Sciatic nerve (tissue), 2 donors: ENCODE measurements at regions not wholly inside any gene's neighbourhood (a gene's known extent, or its start where the extent isn't known, plus 50 kb on each side); places are given as distances from the start of the nearest gene placed in this dataset.
A peak's percentile ranks its signal among the peaks of the same experiment; 100 is the strongest.
"Not testable (repeated sequence)": the region's sequence is repeated elsewhere in the genome, so short reads cannot be mapped to it uniquely, and the experiment has no call there.

Experiments
- ATAC-seq: fragments of 200-7000 bp; cut with Tn5 transposase; one replicate; pipeline ENCODE4 v1.9.1; 2020; ENCODE audit warnings: mild to moderate bottlenecking, moderate library complexity
- DNase-seq: peaks from one replicate; pipeline ENCODE4 v3.0.0-alpha.2; 2020; ENCODE audit warnings: low spot score
- intact Hi-C: fragments of 100-400 bp; cut with DNase I; formaldehyde crosslinking; loops from one replicate; pipeline ENCODE4 v1.14.2; 2022
- donor health status: DM: no; HTN: no; CAD: no.
- donor health status: DM: no; HTN: no; CAD: no.

DNA sequence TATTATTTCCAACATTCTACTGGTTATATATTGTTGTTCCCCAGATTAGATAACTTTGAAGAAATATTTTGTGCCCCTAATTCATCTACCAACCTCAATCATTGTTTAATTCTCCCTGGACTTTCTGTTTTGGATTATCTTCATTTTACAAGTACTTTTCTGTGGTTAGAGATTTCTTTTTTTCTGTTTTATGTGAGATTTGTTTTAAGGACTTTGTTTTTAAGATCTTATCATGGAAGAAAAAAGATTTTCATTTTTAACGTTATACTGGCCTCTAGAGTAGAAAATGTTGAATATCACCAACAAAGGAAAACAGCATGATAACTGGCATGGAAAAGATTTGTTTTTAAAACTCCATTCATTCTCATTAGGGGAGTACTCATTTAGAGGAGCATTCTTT is 210.9 kb upstream of the KCNMB2 start:
- DNase-seq (no peak), ATAC-seq (peak; percentile 69)
- intact Hi-C loops: no loop called here

DNA sequence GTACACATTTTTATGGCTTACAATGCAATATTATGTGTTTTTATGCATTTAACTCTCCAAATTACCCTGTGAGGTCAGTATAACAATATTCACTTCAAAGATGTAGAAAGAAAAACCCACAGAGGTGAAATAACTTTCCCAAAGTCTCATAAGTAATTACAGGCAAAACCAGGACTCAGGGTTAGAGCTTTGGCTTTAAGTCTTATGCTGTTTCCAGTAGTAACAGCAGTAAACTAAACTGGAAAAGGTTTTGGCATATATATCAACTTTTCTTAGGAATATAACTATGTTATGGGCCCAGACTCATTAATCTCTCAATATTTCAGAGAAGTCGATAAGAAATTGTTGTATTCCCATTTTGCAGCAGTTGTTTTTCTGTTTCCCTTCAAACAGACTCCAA is 206.3 kb upstream of the KCNMB2 start:
- ATAC-seq: no peak
- intact Hi-C loops: no loop called here
- DNase-seq: no peak

DNA sequence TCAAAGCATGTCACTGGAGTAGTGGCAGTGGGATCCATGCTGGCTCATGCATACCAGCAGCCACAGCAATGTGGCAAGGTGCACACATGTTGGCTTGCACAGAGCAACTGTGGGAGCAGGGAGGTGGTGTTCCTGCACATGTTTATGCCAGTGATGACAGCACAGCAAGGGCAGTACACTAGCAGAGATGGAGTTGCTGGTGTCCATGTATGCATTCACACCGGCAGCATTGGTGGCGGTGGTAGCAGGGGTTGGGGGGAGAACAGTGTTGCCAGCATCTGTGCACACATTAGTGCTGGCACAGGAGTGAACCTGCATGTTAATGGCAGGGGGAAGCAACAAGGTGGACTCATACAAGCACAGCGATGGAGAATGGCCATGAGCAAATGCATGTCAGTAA is 202.0 kb upstream of the KCNMB2 start:
- ATAC-seq (no peak), DNase-seq (no peak)
- intact Hi-C loops: no loop called here

DNA sequence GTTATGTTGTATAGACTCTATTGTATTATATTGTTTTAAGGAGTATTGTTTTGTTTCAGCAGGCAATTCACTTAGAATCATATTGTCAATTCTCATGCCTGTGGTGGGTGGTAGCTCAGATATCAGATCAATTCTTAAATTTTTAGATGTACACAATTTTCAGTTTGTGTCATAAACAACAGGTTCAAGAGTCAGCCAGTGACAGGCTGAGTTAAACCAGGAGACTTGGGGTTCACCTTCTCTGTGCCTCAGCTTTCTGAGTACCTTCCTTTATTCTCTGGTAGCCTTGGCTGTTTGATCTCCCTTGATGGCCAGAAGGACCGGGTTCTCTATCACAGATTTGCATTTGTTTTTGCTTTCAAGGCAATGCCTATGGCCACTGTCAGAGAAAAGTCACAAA is 199.9 kb upstream of the KCNMB2 start:
- intact Hi-C loops: no loop called here
- no peak for ATAC-seq
- no peak for DNase-seq

DNA sequence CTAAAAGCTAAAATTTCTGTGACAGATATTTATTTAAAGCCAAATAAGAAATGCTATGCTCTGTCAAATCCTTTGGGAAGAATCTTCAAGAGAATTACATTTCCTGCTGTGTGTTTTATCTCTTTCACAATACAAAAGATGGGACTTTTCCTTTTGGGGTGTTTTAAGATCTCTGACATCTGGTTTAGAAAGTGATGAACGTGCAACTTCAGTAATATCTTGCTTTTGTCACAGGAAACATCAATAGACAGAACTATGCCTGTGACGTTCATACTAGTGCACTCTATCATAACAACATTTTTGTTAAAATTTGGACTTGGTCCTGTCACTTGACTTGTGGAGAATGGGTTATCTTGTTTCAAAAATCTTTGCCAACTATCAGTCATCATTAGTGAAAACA is 195.7 kb upstream of the KCNMB2 start:
- no peak for DNase-seq
- ATAC-seq: no peak
- intact Hi-C loops: no loop called here

DNA sequence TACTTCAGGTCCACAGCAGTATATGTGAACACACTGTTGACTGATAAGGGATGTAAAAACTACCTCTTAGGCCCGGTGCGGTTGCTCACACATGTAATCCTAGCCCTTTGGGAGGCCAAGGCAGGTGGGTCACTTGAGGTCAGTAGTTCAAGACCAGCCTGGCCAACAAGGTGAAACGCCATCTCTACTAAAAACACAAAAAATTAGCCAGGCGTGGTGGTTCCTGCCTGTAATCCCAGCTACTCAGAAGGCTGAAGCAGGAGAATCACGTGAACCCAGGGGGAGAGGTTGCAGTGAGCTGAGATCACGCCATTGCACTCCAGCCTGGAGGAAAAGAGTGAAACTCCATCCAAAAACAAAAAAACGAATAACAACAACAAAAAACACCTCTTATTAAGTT is 194.6 kb upstream of the KCNMB2 start:
- ATAC-seq (no peak), DNase-seq (no peak)
- intact Hi-C loops: no loop called here

DNA sequence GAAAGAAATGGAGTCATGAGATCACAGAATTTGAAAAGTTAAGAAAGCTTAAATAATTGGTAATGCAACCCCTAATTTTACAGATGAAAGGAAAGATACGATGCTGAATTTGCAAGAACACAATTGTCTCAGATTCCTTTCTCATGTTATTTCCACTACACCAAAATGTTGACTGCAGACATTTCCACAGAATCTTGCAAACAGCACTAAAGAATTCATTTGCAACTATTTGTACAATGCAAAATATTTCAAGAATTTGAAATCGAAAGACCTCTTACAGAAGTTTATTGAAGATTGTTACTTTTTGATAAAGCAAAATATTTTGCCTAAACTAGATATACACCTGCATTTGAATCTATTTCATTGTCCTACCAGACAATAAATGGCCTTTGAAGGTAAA is 194.1 kb upstream of the KCNMB2 start:
- intact Hi-C loops: no loop called here
- ATAC-seq: no peak
- no peak for DNase-seq

DNA sequence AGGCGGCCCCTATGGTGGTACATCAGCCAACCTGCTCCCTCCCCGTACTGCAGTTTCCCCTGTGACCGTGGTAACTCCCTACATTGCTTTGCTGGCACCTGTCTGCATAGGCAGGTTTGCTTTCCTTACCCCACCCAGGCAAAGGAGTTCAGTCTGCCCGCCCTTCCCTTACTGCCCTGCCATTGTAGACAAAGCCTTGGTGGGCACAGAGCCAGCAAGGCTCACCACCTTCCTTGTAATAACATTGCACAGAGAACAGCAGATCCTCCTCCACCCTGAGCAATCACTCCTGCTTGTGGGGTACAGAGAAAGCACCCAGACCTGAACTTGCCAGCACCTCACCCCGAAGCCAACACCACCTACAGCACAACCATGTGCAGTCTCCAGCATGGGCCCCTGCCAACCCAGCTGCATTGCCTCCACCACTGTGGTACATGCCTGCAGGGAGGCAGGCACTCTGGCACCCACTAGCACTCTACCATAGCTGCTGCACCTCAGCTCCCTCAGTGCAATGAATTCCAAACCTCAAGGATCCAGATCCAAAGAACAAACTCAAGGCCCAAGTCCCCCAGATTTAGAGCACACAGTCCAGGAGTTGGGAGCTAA is 192.7 kb upstream of the KCNMB2 start:
- intact Hi-C loops: no loop called here
- DNase-seq (no peak), ATAC-seq (peak; percentile 28)

DNA sequence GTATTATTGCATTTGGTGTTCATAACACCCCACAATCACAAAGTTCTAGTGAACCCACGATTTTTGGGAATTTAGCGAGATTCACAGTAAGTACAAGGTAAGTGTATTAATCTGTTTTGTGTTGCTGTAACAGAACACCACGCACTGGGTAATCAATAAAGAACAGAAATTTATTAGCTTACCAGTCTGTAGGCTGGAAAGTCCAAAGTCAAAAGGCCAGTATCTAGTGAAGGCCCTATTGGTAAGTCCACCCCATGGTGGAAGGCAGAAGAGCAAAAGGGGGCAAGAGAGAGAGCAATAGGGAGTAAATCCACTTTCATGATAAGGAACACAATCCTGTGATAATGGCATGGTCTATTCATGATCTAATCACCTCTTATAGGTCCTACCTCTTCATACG is 190.3 kb upstream of the KCNMB2 start:
- no peak for DNase-seq
- ATAC-seq: no peak
- intact Hi-C loops: no loop called here

DNA sequence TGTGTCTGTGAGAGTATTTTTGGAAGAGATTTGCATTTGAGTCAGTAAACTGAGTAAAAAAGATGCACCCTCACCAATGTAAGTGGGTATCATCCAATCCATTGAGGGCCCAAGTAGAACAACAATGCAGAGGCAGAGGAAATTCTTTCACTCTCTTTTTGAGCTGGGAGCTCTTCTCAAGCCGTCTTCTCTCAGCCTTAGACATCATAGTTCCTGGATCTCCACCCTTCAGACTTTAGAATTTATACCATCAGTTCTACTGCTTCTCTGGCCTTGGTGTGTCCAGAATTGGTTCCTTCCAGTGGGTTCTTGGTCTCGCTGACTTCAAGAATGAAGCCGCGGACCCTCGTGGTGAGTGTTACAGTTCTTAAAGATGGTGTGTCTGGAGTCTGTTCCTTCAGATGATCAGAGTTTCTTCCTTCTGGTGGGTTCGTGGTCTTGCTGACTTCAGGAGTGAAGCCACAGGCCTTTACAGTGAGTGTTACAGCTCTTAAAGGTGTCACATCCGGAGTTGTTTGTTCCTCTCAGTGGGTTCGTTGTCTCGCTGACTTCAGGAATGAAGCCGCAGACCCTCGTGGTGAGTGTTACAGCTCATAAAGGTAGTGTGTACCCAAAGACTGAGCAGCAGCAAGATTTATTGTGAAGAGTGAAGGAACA is 187.5 kb upstream of the KCNMB2 start:
- ATAC-seq, DNase-seq, intact Hi-C loops: not testable (repeated sequence)

DNA sequence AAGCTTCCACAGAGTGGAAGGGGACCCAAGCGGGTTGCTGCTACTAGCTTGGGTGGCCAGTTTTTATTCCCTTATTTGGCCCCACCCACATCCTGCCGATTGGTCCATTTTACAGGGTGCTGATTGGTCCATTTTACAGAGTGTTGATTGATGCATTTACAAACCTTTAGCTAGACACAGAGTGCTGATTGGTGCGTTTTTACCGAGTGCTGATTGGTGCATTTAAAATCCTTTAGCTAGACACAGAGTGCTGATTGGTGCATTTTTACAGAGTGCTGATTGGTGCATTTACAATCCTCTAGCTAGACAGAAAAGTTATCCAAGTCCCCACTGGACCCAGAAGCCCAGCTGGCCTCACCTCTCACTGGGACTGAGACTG is 187.0 kb upstream of the KCNMB2 start:
- DNase-seq, intact Hi-C loops, ATAC-seq: not testable (repeated sequence)

DNA sequence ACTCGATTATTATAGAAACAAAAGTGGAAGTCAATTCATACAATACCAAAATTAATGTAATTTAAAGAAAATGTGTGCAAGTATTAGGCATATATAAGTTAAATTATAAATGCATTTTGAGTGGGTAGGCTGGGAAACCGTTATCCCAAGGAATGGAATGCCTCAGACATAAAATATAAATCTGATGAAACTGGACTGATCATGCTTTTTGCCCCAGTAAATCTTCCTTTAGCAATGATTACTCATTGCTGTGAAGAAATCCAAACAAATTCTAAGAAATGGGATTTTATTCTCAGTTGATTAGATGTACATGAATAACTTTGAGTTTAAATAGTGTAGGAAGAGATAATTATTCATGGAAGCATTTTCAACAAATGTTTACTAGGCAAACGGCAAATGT is 185.5 kb upstream of the KCNMB2 start:
- DNase-seq (no peak), ATAC-seq (no peak)
- intact Hi-C loops: no loop called here

DNA sequence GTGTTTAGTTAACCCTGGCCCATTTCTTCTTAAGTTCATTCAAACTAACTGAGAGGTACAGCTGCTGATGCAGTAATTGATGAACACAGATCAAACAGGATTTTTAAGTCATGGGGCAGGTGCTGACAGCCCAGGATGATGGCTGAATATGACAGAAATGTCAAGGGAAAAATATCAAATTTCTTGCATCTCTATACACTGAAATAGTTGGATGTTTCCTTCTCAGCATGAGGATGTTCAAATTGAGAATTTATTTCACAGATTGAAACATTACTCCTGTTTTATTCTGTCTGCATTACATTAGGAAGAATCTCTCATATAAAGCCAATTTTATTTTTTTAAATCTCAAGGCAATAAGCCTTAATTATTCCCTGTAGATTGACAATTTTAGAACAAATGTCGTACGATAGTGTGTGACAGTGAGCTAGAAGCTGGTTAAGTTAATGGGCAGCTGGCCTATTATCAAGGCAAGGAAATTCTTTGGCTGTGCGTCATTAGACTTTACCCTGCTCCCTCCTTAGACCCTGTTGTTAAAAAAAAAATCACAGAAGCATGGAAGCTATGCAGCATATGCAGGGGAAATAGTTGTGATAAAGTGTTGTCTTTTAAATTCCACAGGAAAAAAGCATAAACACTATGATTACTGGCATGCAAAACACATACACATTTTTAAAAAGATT is 183.8 kb upstream of the KCNMB2 start:
- intact Hi-C loops: no loop called here
- DNase-seq: no peak
- ATAC-seq: no peak

DNA sequence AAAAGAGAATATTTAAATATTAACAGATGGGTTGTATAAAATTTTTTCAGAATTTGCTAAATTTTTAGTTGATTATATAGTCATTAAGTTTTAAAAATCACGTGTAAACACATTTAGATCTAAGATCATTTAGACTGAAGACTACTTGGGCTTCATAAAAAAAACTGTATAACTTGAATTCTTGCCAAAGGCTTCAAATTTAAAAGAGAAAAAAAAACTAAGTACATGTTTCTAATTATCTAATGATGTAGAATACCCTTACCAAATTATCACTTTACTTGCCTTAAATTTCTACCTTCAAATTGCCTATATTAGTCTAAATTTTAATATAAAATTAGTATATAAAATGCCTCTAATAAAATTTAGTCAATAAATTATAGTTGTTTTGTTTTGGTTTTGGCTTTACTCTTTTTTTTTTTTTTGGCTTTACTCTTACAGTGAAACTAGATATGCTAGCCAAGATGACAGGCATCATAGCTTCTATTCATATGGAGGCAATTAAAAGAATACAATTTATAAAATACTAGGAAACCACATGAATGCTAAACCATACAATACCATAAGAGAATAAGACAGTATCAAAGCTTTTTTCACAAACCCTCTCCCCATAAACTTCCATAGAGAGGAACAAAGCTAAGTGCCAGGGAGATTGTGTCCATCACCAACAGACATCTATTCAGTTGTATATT is 183.1 kb upstream of the KCNMB2 start:
- intact Hi-C loops: no loop called here
- ATAC-seq (no peak), DNase-seq (no peak)

DNA sequence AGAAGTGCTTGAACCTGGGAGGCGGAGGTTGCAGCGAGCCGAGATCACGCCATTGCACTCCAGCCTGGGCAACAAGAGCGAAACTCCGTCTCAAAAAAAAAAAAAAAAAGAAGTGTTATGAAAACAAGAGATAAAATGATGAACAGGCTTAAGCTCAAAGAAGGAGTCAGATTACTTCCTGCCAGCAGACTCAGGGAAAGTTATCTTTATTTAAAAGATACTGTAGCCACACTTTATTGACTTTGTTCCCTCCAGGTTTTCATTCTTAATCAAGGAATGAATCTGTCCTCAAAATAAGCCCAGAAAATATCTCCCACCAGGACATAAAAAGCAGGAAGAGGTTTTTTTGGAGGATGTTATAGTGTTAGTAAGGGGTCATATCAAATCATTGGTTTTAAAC is 176.5 kb upstream of the KCNMB2 start:
- no peak for ATAC-seq
- intact Hi-C loops: no loop called here
- DNase-seq: no peak

DNA sequence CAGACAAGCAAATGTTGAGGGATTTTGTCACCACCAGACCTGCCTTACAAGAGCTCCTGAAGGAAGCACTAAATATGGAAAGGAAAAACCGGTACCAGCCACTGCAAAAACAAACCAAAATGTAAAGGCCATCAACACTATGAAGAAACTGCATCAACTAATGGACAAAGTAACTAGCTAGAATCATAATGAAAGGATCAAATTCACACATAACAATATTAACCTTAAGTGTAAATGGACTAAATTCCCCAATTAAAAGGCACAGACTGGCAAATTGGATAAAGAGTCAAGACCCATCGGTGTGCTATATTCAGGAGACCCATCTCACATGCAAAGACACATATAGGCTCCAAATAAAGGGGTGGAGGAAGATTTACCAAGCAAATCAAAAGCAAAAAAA is 173.2 kb upstream of the KCNMB2 start:
- DNase-seq, ATAC-seq, intact Hi-C loops: not testable (repeated sequence)

DNA sequence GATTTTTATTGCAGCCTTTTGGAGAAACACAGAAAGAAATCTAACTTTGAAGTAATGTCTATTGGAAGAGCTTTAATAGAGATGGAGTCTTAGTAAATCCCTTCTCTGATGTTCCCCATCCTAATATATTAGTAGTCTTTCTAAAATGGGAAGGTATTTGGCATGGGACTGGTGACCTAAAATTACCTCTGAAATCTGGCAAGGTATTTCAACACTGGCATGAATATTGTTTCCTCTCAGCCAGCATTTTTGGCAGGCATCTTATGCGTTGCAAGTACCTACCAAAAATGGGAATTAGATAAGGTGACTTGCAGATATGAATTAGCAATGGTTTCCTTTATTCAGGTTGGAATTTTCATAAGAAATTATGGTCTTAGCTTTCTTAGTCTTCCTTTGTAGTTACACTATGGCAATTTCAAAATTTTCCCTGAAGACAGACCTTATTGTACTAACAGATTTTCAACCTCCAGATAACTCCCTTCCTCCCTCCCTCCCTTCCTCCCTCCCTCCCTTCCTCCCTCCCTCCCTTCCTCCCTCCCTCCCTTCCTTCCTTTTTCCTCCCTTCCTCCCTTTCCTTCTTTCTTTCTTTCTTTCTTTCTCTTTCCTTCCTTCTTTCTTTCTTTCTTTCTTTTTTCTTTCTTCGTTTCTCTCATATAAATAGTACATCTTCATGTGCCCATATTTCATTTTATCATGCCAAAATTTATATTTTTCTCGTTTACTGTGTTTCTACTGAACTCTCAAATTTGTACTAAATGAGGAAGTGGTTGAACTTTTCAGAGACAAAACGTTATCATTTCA is 168.2 kb upstream of the KCNMB2 start:
- no peak for ATAC-seq
- intact Hi-C loops: no loop called here

DNA sequence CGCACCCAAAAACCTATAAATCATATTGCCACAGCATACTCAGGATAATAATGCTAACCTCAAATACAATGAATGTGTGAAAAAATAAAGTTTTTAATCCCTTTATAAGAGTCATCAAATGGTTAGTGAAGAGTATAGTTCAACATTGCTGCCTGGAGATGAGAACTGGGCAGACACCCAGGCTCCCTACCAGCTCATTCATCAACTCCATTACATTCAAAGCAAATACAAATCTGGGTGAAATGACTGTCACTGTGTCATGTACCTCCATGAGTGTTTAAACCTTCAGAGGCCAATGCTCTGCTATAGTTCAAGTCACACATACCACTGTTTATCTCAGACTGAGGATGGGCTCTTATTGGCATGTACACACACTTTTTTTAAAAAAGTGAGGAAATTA is 167.2 kb upstream of the KCNMB2 start:
- intact Hi-C loops: no loop called here
- DNase-seq (no peak), ATAC-seq (no peak)

More for the DNA sequence above, 168.2 kb upstream of the KCNMB2 start:
- DNase-seq: no peak

DNA sequence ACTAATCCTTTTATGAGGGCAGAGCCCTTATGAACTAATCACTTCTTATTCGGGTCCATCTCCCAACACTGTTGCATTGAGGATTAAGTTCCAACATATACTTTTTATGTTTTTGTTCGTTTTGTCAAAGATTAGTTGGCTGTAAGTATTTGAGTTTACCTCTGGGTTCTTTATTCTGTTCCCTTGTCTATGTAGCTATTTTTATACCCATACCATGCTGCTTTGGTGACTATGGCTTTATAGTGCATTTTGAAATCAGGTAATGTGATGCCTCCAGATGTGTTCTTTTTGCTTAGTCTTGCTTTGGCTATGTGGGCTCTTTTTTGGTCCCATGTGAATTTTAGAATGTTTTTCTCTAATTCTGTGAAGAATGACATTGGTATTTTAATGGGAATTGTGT is 166.4 kb upstream of the KCNMB2 start:
- DNase-seq (no peak), ATAC-seq (no peak)
- intact Hi-C loops: no loop called here
